Endothelial cell of umbilical vein (primary cell): ENCODE measurements at regions not wholly inside any gene's neighbourhood (a gene's known extent, or its start where the extent isn't known, plus 50 kb on each side); places are given as distances from the start of the nearest gene placed in this dataset.

Experiments used
- EZH2 ChIP-seq: IDR thresholded peaks from 2 replicates; pipeline ENCODE4 v1.6.1; 2012; ENCODE audit warnings: borderline replicate concordance, low read depth, mild to moderate bottlenecking, moderate library complexity, low read length, inconsistent platforms; ENCODE audit not compliant: severe bottlenecking
- MAX ChIP-seq: IDR thresholded peaks from 2 replicates; pipeline ENCODE4 v1.6.1; 2011; ENCODE audit not compliant: insufficient read depth, insufficient read length
- MYC ChIP-seq: IDR thresholded peaks from one replicate; pipeline ENCODE4 v1.6.1; 2011; ENCODE audit warnings: mild to moderate bottlenecking, low read depth, low read length
- POLR2A ChIP-seq: IDR thresholded peaks from 2 replicates; pipeline ENCODE4 v1.6.1; 2012; ENCODE audit warnings: low read depth, mild to moderate bottlenecking, control low read depth, low read length
- POLR2AphosphoS5 ChIP-seq: IDR thresholded peaks from 2 replicates; pipeline ENCODE4 v1.6.1; 2012; ENCODE audit warnings: low read depth, mild to moderate bottlenecking, control low read depth, low read length, moderate library complexity; ENCODE audit not compliant: insufficient read depth
- TF ChIP-seq, protein P1 (sequence below), 2 donors: IDR thresholded peaks; 1 replicate in 1 of 2; 2 replicates in 1 of 2; pipeline ENCODE4 v1.5.1; 2011; ENCODE audit warnings: low read length in 2 of 2, mild to moderate bottlenecking in 2 of 2, moderate library complexity in 2 of 2, control low read depth in 1 of 2, inconsistent platforms in 1 of 2, low read depth in 1 of 2; ENCODE audit not compliant: insufficient read depth in 1 of 2; ENCODE audit errors: extremely low read depth in 1 of 2

GRCh38 chr18:70634576-70635147 lies 345.8 kb downstream of the SOCS6 start:
- TF ChIP-seq, protein P1, sequence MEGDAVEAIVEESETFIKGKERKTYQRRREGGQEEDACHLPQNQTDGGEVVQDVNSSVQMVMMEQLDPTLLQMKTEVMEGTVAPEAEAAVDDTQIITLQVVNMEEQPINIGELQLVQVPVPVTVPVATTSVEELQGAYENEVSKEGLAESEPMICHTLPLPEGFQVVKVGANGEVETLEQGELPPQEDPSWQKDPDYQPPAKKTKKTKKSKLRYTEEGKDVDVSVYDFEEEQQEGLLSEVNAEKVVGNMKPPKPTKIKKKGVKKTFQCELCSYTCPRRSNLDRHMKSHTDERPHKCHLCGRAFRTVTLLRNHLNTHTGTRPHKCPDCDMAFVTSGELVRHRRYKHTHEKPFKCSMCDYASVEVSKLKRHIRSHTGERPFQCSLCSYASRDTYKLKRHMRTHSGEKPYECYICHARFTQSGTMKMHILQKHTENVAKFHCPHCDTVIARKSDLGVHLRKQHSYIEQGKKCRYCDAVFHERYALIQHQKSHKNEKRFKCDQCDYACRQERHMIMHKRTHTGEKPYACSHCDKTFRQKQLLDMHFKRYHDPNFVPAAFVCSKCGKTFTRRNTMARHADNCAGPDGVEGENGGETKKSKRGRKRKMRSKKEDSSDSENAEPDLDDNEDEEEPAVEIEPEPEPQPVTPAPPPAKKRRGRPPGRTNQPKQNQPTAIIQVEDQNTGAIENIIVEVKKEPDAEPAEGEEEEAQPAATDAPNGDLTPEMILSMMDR (IDR thresholded peaks at IDR 0.05; ENCODE audit: extremely low read depth in 1 of 2, insufficient read depth in 1 of 2, low read depth in 1 of 2, low read length in 2 of 2) = no peak
- TF ChIP-seq MYC = no peak
- no peak for TF ChIP-seq POLR2AphosphoS5
- TF ChIP-seq POLR2A = no peak
- no peak for TF ChIP-seq MAX
- no peak for TF ChIP-seq EZH2
